HEK293T (cell line): ENCODE measurements at regions not wholly inside any gene's neighbourhood (a gene's known extent, or its start where the extent isn't known, plus 50 kb on each side); places are given as distances from the start of the nearest gene placed in this dataset.

Experiments
- CTBP1 ChIP-seq: fragments of 450-650 bp; IDR thresholded peaks from 2 replicates; pipeline ENCODE4 v1.6.1; 2016; ENCODE audit warnings: borderline replicate concordance
- ELF4 ChIP-seq: fragments of 450-650 bp; IDR thresholded peaks from 2 replicates; pipeline ENCODE4 v1.6.1; 2017; ENCODE audit warnings: antibody characterized with exemption
- FOXA1 ChIP-seq: fragments of 450-650 bp; IDR thresholded peaks from 2 replicates; pipeline ENCODE4 v1.6.1; 2016; ENCODE audit warnings: mild to moderate bottlenecking
- FOXM1 ChIP-seq: fragments of 450-650 bp; IDR thresholded peaks from 2 replicates; pipeline ENCODE4 v1.6.1; 2017; ENCODE audit warnings: mild to moderate bottlenecking, borderline replicate concordance
- L3MBTL2 ChIP-seq: fragments of 450-650 bp; conservative IDR thresholded peaks from 2 replicates; pipeline ENCODE4 v1.6.1; 2016; ENCODE audit warnings: mild to moderate bottlenecking
- LEF1 ChIP-seq: fragments of 450-650 bp; IDR thresholded peaks from 2 replicates; pipeline ENCODE4 v1.6.1; 2017; ENCODE audit warnings: mild to moderate bottlenecking, borderline replicate concordance
- NFRKB ChIP-seq: fragments of 450-650 bp; IDR thresholded peaks from 2 replicates; pipeline ENCODE4 v1.6.1; 2016; ENCODE audit warnings: mild to moderate bottlenecking, moderate library complexity
- SP1 ChIP-seq: fragments of 450-650 bp; IDR thresholded peaks from 2 replicates; pipeline ENCODE4 v1.6.1; 2017
- TARDBP ChIP-seq: fragments of 450-650 bp; IDR thresholded peaks from 2 replicates; pipeline ENCODE4 v1.6.1; 2016
- ZNF384 ChIP-seq: fragments of 450-650 bp; IDR thresholded peaks from 2 replicates; pipeline ENCODE4 v1.6.1; 2016

GRCh38 chr11:19598456-19598855 lies 114.2 kb upstream of the NAV2 start:
- TF ChIP-seq ZNF384: no peak
- no peak for TF ChIP-seq SP1
- no peak for TF ChIP-seq NFRKB
- TF ChIP-seq LEF1: no peak
- no peak for TF ChIP-seq FOXM1
- TF ChIP-seq TARDBP: no peak
- TF ChIP-seq ELF4: no peak
- no peak for TF ChIP-seq CTBP1
- TF ChIP-seq L3MBTL2: no peak
- no peak for TF ChIP-seq FOXA1
